HCT116 (cell line): ENCODE measurements at regions not wholly inside any gene's neighbourhood (a gene's known extent, or its start where the extent isn't known, plus 50 kb on each side); places are given as distances from the start of the nearest gene placed in this dataset.

Experiments
- ATAC-seq: fragments of 200-7000 bp; cut with Tn5 transposase; 2 replicates; pipeline ENCODE4 v1.9.1; 2020; ENCODE audit warnings: mild to moderate bottlenecking, moderate library complexity
- BruUV-seq: library from RNA; stranded (reverse); fragments of 400-500 nt; replicated peaks from 2 replicates; lab custom pipeline; 2021; lab: Mats Ljungman, UMichigan
- CTCF ChIA-PET: fragments of 300-600 bp; sonication (Branson Sonifier 250); formaldehyde crosslinking; loops from one replicate; lab custom pipeline; 2021; ENCODE audit warnings: antibody characterized with exemption; lab: Charles Lee
- POLR2A ChIA-PET: fragments of 300-600, 350-600 bp; sonication (Branson Sonifier 250); formaldehyde crosslinking; loops from one replicate; lab custom pipeline; 2021; ENCODE audit warnings: antibody characterized with exemption; lab: Charles Lee
- RAD21 ChIA-PET, 2 experiments: fragments of 300-600 bp; sonication (Branson Sonifier 250); formaldehyde crosslinking; loops; one replicate each; lab custom pipeline; 2023; ENCODE audit warnings: low total read pairs in 2 of 2; ENCODE audit not compliant: uncharacterized antibody in 2 of 2, unreplicated experiment in 2 of 2, low non-redundant PET in 1 of 2; lab: Charles Lee
- DNase-seq: peaks from one replicate; pipeline ENCODE4 v3.0.0-alpha.2; 2010; ENCODE audit warnings: low read depth, low spot score
- H2AFZ ChIP-seq: fragments of 200-600 bp; shearing (Covaris generic), sonication (generic); 2 replicates; pipeline ENCODE4 v1.6.1; 2017; ENCODE audit warnings: low read depth, mixed run types, mixed read lengths, antibody characterized with exemption, low read length; ENCODE audit not compliant: poor library complexity, severe bottlenecking
- H3K27ac ChIP-seq: 2 replicates; pipeline ENCODE4 v1.5.1; 2012; ENCODE audit warnings: low read depth, low read length
- H3K27me3 ChIP-seq: fragments of 200-600 bp; sonication (generic); 2 replicates; pipeline ENCODE4 v1.6.1; 2016; ENCODE audit warnings: mixed run types, low read length, mixed read lengths; ENCODE audit not compliant: insufficient read depth
- H3K36me3 ChIP-seq, 2 experiments: fragments of 200-500 bp in 1 of 2; fragments of 200-600 bp in 1 of 2; sonication (Bioruptor generic) in 1 of 2; sonication (generic) in 1 of 2; 2 replicates each; pipeline versions ENCODE4 v1.5.1 to v1.6.1; 2014 to 2016; ENCODE audit warnings: low read length in 2 of 2, inconsistent platforms in 1 of 2, mixed read lengths in 1 of 2, mixed run types in 1 of 2; ENCODE audit not compliant: insufficient read depth in 2 of 2, control insufficient read depth in 1 of 2
- H3K4me1 ChIP-seq, 2 experiments: fragments of 200-600 bp in 1 of 2; sonication (generic) in 1 of 2; 2 replicates each; pipeline versions ENCODE4 v1.5.1 to v1.6.1; 2012 to 2017; ENCODE audit warnings: low read length in 2 of 2, inconsistent platforms in 1 of 2, mild to moderate bottlenecking in 1 of 2, mixed read lengths in 1 of 2, mixed run types in 1 of 2, moderate library complexity in 1 of 2; ENCODE audit not compliant: insufficient read depth in 2 of 2, control insufficient read depth in 1 of 2
- H3K4me2 ChIP-seq: fragments of 200-600 bp; sonication (generic); 2 replicates; pipeline ENCODE4 v1.6.1; 2017; ENCODE audit warnings: mixed run types, low read length, mixed read lengths
- H3K4me3 ChIP-seq, 2 experiments: fragments of 200-600 bp in 1 of 2; sonication (generic) in 1 of 2; replicated peaks in 1 of 2; 2 replicates each; pipeline ENCODE4 v1.5.1; 2011 to 2016; ENCODE audit warnings: low read length in 2 of 2, control low read depth in 1 of 2, low read depth in 1 of 2, mild to moderate bottlenecking in 1 of 2, mixed read lengths in 1 of 2, mixed run types in 1 of 2
- H3K79me2 ChIP-seq: fragments of 200-600 bp; sonication (generic); 2 replicates; pipeline ENCODE4 v1.6.1; 2017; ENCODE audit warnings: mild to moderate bottlenecking, mixed run types, low read length, moderate library complexity, mixed read lengths; ENCODE audit not compliant: insufficient read depth
- H3K9ac ChIP-seq: fragments of 200-600 bp; sonication (generic); 2 replicates; pipeline ENCODE4 v1.6.1; 2016; ENCODE audit warnings: low read length, mixed read lengths
- H3K9me2 ChIP-seq: fragments of 200-600 bp; sonication (generic), shearing (Covaris generic); 2 replicates; pipeline ENCODE4 v1.6.1; 2017; ENCODE audit warnings: mixed run types, mild to moderate bottlenecking, moderate library complexity; ENCODE audit not compliant: insufficient read depth
- H3K9me3 ChIP-seq, 2 experiments: fragments of 200-500 bp in 1 of 2; fragments of 200-600 bp in 1 of 2; sonication (Bioruptor generic) in 1 of 2; sonication (generic) in 1 of 2; 2 replicates each; pipeline ENCODE4 v1.6.1; 2014 to 2017; ENCODE audit warnings: low read length in 2 of 2, mixed read lengths in 2 of 2, inconsistent platforms in 1 of 2, low read depth in 1 of 2, mild to moderate bottlenecking in 1 of 2, mixed run types in 1 of 2, moderate library complexity in 1 of 2; ENCODE audit not compliant: control insufficient read depth in 1 of 2, insufficient read depth in 1 of 2
- H4K20me1 ChIP-seq: fragments of 200-600 bp; sonication (generic), shearing (Covaris generic); 2 replicates; pipeline ENCODE4 v1.6.1; 2017; ENCODE audit warnings: mixed run types, mild to moderate bottlenecking, moderate library complexity; ENCODE audit not compliant: insufficient read depth
- CBX3 ChIP-seq: IDR thresholded peaks from 2 replicates; pipeline ENCODE4 v1.6.1; 2012; ENCODE audit warnings: low read depth
- CEBPB ChIP-seq: IDR thresholded peaks from 2 replicates; pipeline ENCODE4 v1.6.1; 2012; ENCODE audit warnings: low read depth
- EGR1 ChIP-seq: IDR thresholded peaks from 2 replicates; pipeline ENCODE4 v1.6.1; 2012; ENCODE audit warnings: low read depth
- ELF1 ChIP-seq: IDR thresholded peaks from 2 replicates; pipeline ENCODE4 v1.6.1; 2012; ENCODE audit warnings: low read depth, borderline replicate concordance
- FOSL1 ChIP-seq: IDR thresholded peaks from 2 replicates; pipeline ENCODE4 v1.6.1; 2012; ENCODE audit warnings: low read depth
- JUND ChIP-seq: IDR thresholded peaks from 2 replicates; pipeline ENCODE4 v1.6.1; 2012
- MAX ChIP-seq: IDR thresholded peaks from 2 replicates; pipeline ENCODE4 v1.6.1; 2012
- POLR2A ChIP-seq: IDR thresholded peaks from 2 replicates; pipeline ENCODE4 v1.7.0; 2011; ENCODE audit warnings: borderline replicate concordance; ENCODE audit not compliant: insufficient read depth, insufficient read length; ENCODE audit errors: extremely low read depth
- POLR2AphosphoS5 ChIP-seq: IDR thresholded peaks from 2 replicates; pipeline ENCODE4 v1.6.1; 2011; ENCODE audit warnings: mild to moderate bottlenecking, low read depth, low read length, moderate library complexity
- SIN3A ChIP-seq: IDR thresholded peaks from 2 replicates; pipeline ENCODE4 v1.6.1; 2012; ENCODE audit warnings: low read depth
- SP1 ChIP-seq: IDR thresholded peaks from 2 replicates; pipeline ENCODE4 v1.6.1; 2012; ENCODE audit warnings: low read depth
- SRF ChIP-seq: IDR thresholded peaks from 2 replicates; pipeline ENCODE4 v1.6.1; 2012; ENCODE audit warnings: low read depth
- TCF7L2 ChIP-seq: IDR thresholded peaks from 2 replicates; pipeline ENCODE4 v1.7.0; 2011; ENCODE audit warnings: borderline replicate concordance, inconsistent platforms; ENCODE audit not compliant: insufficient read depth, insufficient read length; ENCODE audit errors: extremely low read depth
- YY1 ChIP-seq: IDR thresholded peaks from 2 replicates; pipeline ENCODE4 v1.6.1; 2011; ENCODE audit warnings: low read length, low read depth, moderate library complexity, mild to moderate bottlenecking; ENCODE audit not compliant: insufficient replicate concordance; ENCODE audit errors: extremely low read depth
- ZNF274 ChIP-seq: fragments of 200-500 bp; sonication (Bioruptor generic); IDR thresholded peaks from 2 replicates; pipeline ENCODE4 v1.6.1; 2014; ENCODE audit warnings: mild to moderate bottlenecking, low read depth, low read length, inconsistent platforms
- intact Hi-C: fragments of 100-400 bp; cut with micrococcal nuclease; formaldehyde crosslinking; loops from 2 replicates; pipeline ENCODE4 v1.10.0; 2022
- TF ChIP-seq, protein P1 (sequence below): IDR thresholded peaks from 2 replicates; pipeline ENCODE4 v1.6.1; 2012
- TF ChIP-seq, protein P2 (sequence below): IDR thresholded peaks from 2 replicates; pipeline ENCODE4 v1.6.1; 2012; ENCODE audit warnings: low read depth

DNA sequence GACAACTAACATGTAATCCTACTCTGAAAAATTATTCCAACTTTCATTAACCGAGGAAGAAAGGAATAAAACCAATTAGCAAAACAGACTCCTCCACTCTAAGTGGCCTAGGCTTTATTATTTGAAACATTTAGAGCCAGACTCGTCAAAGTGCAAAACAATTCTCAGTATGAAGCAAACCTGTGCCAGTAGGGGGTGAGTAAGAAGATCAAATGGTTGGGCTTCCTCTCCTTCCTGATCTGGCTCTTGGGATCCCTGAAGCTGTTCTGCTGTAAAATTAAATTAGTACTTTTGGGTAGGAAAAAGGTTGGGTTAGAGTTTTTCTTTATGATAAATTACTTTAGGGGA is 177.6 kb upstream of the MAN1A1 start:
- Histone ChIP-seq H3K79me2 (no peaks in the 10 kb centered on the region), H3K27me3 (no peaks in the 10 kb centered on the region), H3K36me3 (no peaks in the 10 kb centered on the region)
- no TSS peak for BruUV-seq
- RAD21 ChIA-PET: no interaction called here
- no peak for TF ChIP-seq SRF
- TF ChIP-seq MAX: no peak
- no peak for TF ChIP-seq CBX3
- TF ChIP-seq SIN3A: no peak
- no peak for TF ChIP-seq ELF1
- TF ChIP-seq EGR1: no peak
- TF ChIP-seq, protein P1, sequence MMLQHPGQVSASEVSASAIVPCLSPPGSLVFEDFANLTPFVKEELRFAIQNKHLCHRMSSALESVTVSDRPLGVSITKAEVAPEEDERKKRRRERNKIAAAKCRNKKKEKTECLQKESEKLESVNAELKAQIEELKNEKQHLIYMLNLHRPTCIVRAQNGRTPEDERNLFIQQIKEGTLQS: no peak
- TF ChIP-seq, protein P2, sequence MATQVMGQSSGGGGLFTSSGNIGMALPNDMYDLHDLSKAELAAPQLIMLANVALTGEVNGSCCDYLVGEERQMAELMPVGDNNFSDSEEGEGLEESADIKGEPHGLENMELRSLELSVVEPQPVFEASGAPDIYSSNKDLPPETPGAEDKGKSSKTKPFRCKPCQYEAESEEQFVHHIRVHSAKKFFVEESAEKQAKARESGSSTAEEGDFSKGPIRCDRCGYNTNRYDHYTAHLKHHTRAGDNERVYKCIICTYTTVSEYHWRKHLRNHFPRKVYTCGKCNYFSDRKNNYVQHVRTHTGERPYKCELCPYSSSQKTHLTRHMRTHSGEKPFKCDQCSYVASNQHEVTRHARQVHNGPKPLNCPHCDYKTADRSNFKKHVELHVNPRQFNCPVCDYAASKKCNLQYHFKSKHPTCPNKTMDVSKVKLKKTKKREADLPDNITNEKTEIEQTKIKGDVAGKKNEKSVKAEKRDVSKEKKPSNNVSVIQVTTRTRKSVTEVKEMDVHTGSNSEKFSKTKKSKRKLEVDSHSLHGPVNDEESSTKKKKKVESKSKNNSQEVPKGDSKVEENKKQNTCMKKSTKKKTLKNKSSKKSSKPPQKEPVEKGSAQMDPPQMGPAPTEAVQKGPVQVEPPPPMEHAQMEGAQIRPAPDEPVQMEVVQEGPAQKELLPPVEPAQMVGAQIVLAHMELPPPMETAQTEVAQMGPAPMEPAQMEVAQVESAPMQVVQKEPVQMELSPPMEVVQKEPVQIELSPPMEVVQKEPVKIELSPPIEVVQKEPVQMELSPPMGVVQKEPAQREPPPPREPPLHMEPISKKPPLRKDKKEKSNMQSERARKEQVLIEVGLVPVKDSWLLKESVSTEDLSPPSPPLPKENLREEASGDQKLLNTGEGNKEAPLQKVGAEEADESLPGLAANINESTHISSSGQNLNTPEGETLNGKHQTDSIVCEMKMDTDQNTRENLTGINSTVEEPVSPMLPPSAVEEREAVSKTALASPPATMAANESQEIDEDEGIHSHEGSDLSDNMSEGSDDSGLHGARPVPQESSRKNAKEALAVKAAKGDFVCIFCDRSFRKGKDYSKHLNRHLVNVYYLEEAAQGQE: no peak
- no peak for TF ChIP-seq JUND
- TF ChIP-seq FOSL1: no peak
- TF ChIP-seq POLR2AphosphoS5: no peak
- no peak for TF ChIP-seq CEBPB
- TF ChIP-seq SP1: no peak
- no peak for TF ChIP-seq POLR2A
- no peak for TF ChIP-seq YY1
- TF ChIP-seq ZNF274: no peak
- no peak for TF ChIP-seq TCF7L2
- TF ChIP-seq, all 23 proteins: peak for 0
- Histone ChIP-seq H3K4me3 (no peak overlapping the region), H3K9me2 (no peaks in the 10 kb centered on the region), H3K9me3 (no peaks in the 10 kb centered on the region), H3K27ac (no peak overlapping the region), H3K4me2 (no peak overlapping the region), H3K4me1 (0 out of 4 replicates have a peak, but pooled peaks cover 0 to 3% of the 10 kb centered on the region in 2 experiments), H4K20me1 (no peaks in the 10 kb centered on the region), H2AFZ (peak overlapping the region; percentile 19), H3K9ac (no peak overlapping the region)
- POLR2A ChIA-PET: no interaction called here
- DNase-seq (no peak), ATAC-seq (no peak)
- intact Hi-C loops: no loop called here
- CTCF ChIA-PET: no interaction called here
